Ascending aorta (tissue), 2 donors: ENCODE measurements at regions not wholly inside any gene's neighbourhood (a gene's known extent, or its start where the extent isn't known, plus 50 kb on each side); places are given as distances from the start of the nearest gene placed in this dataset.

Source experiments
- DNase-seq, 2 donors: peaks; one replicate each; pipeline ENCODE4 v3.0.0-alpha.2; 2019; ENCODE audit warnings: low spot score in 2 of 2
- H3K27ac ChIP-seq, 2 donors: fragments of 200-600 bp; sonication (generic); one replicate each; pipeline ENCODE4 v1.5.1; 2016 to 2017; ENCODE audit warnings: mild to moderate bottlenecking in 1 of 2
- H3K27me3 ChIP-seq: fragments of 200-600 bp; sonication (generic); one replicate; pipeline ENCODE4 v1.5.1; 2017
- H3K36me3 ChIP-seq, 2 donors: fragments of 200-600 bp; sonication (generic); one replicate each; pipeline ENCODE4 v1.5.1; 2016
- H3K4me1 ChIP-seq, 2 donors: fragments of 200-600 bp; sonication (generic); one replicate each; pipeline ENCODE4 v1.5.1; 2016 to 2017; ENCODE audit warnings: mild to moderate bottlenecking in 1 of 2
- H3K4me3 ChIP-seq, 2 donors: fragments of 200-600 bp; sonication (generic); one replicate each; pipeline ENCODE4 v1.5.1; 2016 to 2017; ENCODE audit warnings: mild to moderate bottlenecking in 1 of 2
- H3K9me3 ChIP-seq, 2 donors: fragments of 200-600 bp; sonication (generic); one replicate each; pipeline ENCODE4 v1.5.1; 2016
- intact Hi-C: fragments of 100-400 bp; cut with DNase I; formaldehyde crosslinking; loops from one replicate; pipeline ENCODE4 v1.15.1; 2023
- TF ChIP-seq, protein P1 (sequence below), 3 experiments: fragments of 200-600 bp in 2 of 3; fragments of 450-650 bp in 1 of 3; sonication (generic) in 2 of 3; IDR thresholded peaks; one replicate each; pipeline ENCODE4 v1.5.1; 2016 to 2019; ENCODE audit warnings: antibody characterized with exemption in 3 of 3, mild to moderate bottlenecking in 1 of 3, moderate library complexity in 1 of 3

DNA sequence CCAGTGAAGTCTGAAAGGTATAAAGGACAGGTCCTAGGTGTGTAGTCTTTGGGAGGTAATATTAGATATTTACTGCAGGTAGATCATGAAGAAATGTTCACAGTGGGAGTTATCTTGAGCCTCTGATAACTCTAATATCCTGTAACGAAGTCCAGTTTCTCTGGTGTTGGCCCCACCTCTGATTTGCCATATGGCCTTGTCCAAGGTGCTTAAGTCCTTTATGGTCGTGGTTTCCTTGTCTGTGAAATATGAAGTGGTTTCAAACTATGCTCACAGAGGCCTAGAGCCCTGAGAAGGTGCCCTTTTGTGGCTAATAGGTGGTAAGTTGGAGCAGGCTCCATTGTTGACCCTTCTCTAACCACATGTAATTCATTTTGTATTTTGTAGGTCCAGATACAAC, 190.7 kb downstream of the ICOS start:
- H3K27ac ChIP-seq, result no peak overlapping the region
- H3K4me3 ChIP-seq, result no peak overlapping the region
- intact Hi-C loops, result no loop called here
- no peaks in the 10 kb centered on the region for H3K36me3 ChIP-seq
- no peaks in the 10 kb centered on the region for H3K4me1 ChIP-seq
- DNase-seq, result no peak
- no peaks in the 10 kb centered on the region for H3K27me3 ChIP-seq
- TF ChIP-seq, protein P1, sequence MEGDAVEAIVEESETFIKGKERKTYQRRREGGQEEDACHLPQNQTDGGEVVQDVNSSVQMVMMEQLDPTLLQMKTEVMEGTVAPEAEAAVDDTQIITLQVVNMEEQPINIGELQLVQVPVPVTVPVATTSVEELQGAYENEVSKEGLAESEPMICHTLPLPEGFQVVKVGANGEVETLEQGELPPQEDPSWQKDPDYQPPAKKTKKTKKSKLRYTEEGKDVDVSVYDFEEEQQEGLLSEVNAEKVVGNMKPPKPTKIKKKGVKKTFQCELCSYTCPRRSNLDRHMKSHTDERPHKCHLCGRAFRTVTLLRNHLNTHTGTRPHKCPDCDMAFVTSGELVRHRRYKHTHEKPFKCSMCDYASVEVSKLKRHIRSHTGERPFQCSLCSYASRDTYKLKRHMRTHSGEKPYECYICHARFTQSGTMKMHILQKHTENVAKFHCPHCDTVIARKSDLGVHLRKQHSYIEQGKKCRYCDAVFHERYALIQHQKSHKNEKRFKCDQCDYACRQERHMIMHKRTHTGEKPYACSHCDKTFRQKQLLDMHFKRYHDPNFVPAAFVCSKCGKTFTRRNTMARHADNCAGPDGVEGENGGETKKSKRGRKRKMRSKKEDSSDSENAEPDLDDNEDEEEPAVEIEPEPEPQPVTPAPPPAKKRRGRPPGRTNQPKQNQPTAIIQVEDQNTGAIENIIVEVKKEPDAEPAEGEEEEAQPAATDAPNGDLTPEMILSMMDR (IDR thresholded peaks at IDR 0.05), result no peak
- H3K9me3 ChIP-seq, result no peaks in the 10 kb centered on the region

DNA sequence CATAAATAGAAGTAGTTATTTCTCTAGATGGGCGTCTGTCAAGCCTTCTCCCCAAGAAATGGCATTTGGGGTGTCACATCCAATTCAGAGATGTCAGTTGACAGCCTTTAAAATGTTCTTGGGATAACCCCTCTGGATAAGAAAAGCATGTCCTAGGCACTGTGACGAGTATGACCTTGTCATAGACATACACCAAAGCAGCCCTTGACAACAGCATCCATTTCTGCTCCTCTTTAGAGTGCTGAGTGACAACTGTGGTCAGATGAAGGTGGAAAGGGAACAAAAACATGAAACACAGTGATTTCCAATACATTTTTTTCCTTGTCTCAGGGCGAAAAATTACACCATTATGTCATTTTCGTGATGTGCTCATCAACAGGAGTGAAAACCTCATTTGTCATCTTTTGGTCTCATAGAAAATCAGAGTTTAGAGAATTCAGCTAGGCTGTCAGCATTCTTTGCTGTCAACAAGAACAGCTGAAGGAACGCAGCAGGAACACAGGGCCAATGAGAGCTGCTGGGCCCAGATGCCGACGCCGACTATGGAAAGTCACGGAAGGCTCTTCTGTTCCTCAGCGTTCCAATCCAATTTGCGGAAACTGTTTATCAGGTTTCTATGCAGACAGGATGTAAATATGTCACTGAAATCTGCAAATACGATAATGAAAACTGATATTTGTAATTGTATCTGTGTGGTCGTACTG, 193.2 kb downstream of the ICOS start:
- Histone ChIP-seq H3K4me3 (no peak overlapping the region), H3K27me3 (no peaks in the 10 kb centered on the region), H3K36me3 (no peaks in the 10 kb centered on the region), H3K9me3 (no peaks in the 10 kb centered on the region), H3K27ac (no peak overlapping the region), H3K4me1 (no peaks in the 10 kb centered on the region)
- TF ChIP-seq, protein P1 (IDR thresholded peaks at IDR 0.05), result no peak
- intact Hi-C loops, result no loop called here
- no peak for DNase-seq

DNA sequence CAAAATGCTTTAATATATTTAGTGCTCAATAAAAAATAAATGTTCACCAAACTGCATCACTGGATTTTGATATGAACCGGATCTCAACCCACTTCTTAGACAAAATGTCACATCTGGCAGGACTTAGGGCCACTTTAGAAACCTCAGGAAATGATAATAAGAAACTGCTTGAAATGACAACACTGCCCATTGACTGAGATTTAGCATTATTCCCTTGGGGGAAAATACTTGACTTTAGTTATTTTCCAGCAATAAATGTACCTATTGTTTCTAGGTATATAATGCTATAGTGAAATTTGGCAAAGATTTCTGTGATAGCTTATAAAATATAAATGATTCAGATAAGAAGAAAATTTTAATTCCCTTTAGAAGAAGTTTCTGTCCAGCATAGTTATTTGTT, 195.1 kb downstream of the ICOS start:
- no peak for DNase-seq
- Histone ChIP-seq H3K27me3 (no peaks in the 10 kb centered on the region), H3K36me3 (no peaks in the 10 kb centered on the region), H3K9me3 (no peaks in the 10 kb centered on the region), H3K4me1 (no peaks in the 10 kb centered on the region), H3K27ac (no peak overlapping the region), H3K4me3 (no peak overlapping the region)
- intact Hi-C loops, result no loop called here
- TF ChIP-seq, protein P1 (IDR thresholded peaks at IDR 0.05), result no peak

DNA sequence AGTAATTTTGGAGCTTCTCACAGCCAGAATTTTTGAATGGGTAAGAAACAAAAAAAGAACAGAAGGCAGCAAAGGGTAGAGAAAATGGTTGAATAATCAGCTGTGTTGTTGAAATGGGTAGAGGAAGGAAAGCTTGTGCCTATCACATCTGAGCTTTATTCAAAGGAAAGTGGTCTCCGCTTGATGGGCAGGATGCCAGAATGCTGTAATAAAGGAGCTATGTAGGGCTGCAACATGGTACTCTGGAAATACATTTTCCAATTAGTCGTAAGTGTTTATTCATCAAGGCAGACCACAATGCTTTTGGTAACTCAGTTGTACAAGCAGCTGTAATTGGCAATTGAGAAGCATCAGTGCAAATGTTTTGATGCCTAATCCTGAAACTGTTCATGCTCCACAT, 196.9 kb downstream of the ICOS start:
- Histone ChIP-seq H3K4me3 (no peak overlapping the region), H3K9me3 (no peaks in the 10 kb centered on the region), H3K27me3 (no peaks in the 10 kb centered on the region), H3K27ac (no peak overlapping the region), H3K36me3 (no peaks in the 10 kb centered on the region), H3K4me1 (no peaks in the 10 kb centered on the region)
- DNase-seq, result no peak
- intact Hi-C loops, result no loop called here
- TF ChIP-seq, protein P1 (IDR thresholded peaks at IDR 0.05), result no peak

DNA sequence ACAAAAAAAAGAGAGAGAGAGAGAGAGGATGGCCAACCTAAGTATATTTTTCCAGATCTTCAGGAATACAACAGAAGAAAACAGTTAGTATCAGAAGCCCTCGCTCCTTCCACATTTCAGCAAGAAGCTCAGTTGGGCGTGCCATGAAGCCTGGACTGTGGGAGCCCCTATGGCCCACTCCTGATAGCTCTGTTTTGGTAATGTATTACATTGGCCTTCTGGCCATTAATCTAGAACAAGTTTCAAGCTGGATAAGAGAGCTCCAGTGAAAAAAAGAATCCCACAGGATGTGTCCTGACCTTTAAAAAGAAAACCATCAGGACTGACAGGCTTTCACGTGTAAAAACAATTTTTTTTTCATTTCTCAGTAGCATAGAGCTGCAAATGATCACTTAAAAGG, 197.9 kb downstream of the ICOS start:
- intact Hi-C loops, result no loop called here
- no peak overlapping the region for H3K27ac ChIP-seq
- H3K4me1 ChIP-seq, result no peaks in the 10 kb centered on the region
- TF ChIP-seq, protein P1 (IDR thresholded peaks at IDR 0.05), result no peak
- H3K36me3 ChIP-seq, result no peaks in the 10 kb centered on the region
- no peaks in the 10 kb centered on the region for H3K9me3 ChIP-seq
- DNase-seq, result no peak
- H3K27me3 ChIP-seq, result no peaks in the 10 kb centered on the region
- no peak overlapping the region for H3K4me3 ChIP-seq

DNA sequence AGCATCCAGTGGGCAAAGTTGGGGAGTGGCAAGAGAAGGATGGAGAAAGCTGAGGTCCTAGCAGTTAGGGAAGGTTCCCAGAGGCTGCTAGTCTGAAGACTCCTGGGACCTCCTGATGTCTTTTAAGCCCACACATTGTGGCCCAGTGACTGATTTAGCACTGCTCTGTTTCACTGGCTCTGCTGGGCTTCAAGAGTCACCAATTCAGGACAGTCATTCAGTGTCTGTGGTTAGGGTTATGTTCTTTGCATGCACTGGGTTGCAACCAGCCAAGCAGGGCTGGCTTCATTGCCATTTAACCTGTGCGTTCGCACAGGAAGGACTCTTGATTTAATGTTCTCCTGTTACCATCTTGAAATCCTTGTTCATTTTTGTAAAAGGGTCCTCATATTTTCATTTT, 199.2 kb downstream of the ICOS start:
- intact Hi-C loops, result no loop called here
- no peaks in the 10 kb centered on the region for H3K4me1 ChIP-seq
- H3K27me3 ChIP-seq, result no peaks in the 10 kb centered on the region
- TF ChIP-seq, protein P1 (IDR thresholded peaks at IDR 0.05), result no peak
- DNase-seq, result no peak
- no peak overlapping the region for H3K27ac ChIP-seq
- H3K4me3 ChIP-seq, result no peak overlapping the region
- H3K9me3 ChIP-seq, result no peaks in the 10 kb centered on the region
- H3K36me3 ChIP-seq, result no peaks in the 10 kb centered on the region
